Endothelial cell (in vitro differentiated cells): ENCODE measurements at regions not wholly inside any gene's neighbourhood (a gene's known extent, or its start where the extent isn't known, plus 50 kb on each side); places are given as distances from the start of the nearest gene placed in this dataset.

Experiments
- DNase-seq: peaks from one replicate; pipeline ENCODE4 v3.0.0; 2021; ENCODE audit warnings: low spot score
- H3K27ac Mint-ChIP-seq: one replicate; pipeline ENCODE4 v1.8.0; 2021; ENCODE audit warnings: mixed read lengths, inconsistent platforms; ENCODE audit not compliant: unreplicated experiment
- H3K27me3 Mint-ChIP-seq: one replicate; pipeline ENCODE4 v1.8.0; 2021; ENCODE audit warnings: mild to moderate bottlenecking, moderate library complexity, mixed read lengths, inconsistent platforms; ENCODE audit not compliant: unreplicated experiment
- H3K36me3 Mint-ChIP-seq: one replicate; pipeline ENCODE4 v1.8.0; 2021; ENCODE audit warnings: mild to moderate bottlenecking, low read depth, mixed read lengths, inconsistent platforms; ENCODE audit not compliant: unreplicated experiment
- H3K4me1 Mint-ChIP-seq: one replicate; pipeline ENCODE4 v1.8.0; 2021; ENCODE audit warnings: mild to moderate bottlenecking, mixed read lengths, inconsistent platforms; ENCODE audit not compliant: unreplicated experiment
- H3K4me3 Mint-ChIP-seq: one replicate; pipeline ENCODE4 v1.8.0; 2021; ENCODE audit warnings: mild to moderate bottlenecking, mixed read lengths, inconsistent platforms; ENCODE audit not compliant: unreplicated experiment
- H3K9me3 Mint-ChIP-seq: one replicate; pipeline ENCODE4 v1.8.0; 2021; ENCODE audit warnings: mixed read lengths, inconsistent platforms; ENCODE audit not compliant: unreplicated experiment
- TF ChIP-seq, protein P1 (sequence below): fragments of 200-600 bp; sonication (generic); IDR thresholded peaks from one replicate; pipeline ENCODE4 v1.5.0; 2021; ENCODE audit warnings: antibody characterized with exemption; ENCODE audit not compliant: unreplicated experiment

DNA sequence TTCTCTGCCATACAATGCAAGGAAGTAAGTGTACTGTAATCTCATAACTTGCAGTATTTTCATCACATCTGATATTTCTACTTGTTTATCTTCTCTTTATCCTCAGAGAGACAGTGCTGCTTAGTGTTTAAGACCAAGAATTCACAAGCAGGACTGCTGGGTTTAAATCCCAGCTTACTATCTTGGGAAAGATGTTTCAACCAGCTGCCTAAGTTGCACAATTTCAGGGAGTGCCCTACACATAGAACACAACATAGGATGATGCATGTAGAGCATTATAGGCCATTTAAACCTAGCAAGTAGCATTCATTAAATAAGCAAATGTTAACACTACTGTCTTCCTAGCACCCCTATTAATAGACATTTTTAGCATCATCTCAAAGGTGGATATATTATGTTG lies 205.2 kb upstream of the CEP162 start:
- Mint-ChIP-seq H3K27me3 (no peaks in the 10 kb centered on the region), H3K27ac (no peak overlapping the region), H3K36me3 (no peaks in the 10 kb centered on the region), H3K9me3 (no peaks in the 10 kb centered on the region), H3K4me3 (no peak overlapping the region), H3K4me1 (no peaks in the 10 kb centered on the region)
- DNase-seq = no peak
- TF ChIP-seq, protein P1, sequence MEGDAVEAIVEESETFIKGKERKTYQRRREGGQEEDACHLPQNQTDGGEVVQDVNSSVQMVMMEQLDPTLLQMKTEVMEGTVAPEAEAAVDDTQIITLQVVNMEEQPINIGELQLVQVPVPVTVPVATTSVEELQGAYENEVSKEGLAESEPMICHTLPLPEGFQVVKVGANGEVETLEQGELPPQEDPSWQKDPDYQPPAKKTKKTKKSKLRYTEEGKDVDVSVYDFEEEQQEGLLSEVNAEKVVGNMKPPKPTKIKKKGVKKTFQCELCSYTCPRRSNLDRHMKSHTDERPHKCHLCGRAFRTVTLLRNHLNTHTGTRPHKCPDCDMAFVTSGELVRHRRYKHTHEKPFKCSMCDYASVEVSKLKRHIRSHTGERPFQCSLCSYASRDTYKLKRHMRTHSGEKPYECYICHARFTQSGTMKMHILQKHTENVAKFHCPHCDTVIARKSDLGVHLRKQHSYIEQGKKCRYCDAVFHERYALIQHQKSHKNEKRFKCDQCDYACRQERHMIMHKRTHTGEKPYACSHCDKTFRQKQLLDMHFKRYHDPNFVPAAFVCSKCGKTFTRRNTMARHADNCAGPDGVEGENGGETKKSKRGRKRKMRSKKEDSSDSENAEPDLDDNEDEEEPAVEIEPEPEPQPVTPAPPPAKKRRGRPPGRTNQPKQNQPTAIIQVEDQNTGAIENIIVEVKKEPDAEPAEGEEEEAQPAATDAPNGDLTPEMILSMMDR = no peak

DNA sequence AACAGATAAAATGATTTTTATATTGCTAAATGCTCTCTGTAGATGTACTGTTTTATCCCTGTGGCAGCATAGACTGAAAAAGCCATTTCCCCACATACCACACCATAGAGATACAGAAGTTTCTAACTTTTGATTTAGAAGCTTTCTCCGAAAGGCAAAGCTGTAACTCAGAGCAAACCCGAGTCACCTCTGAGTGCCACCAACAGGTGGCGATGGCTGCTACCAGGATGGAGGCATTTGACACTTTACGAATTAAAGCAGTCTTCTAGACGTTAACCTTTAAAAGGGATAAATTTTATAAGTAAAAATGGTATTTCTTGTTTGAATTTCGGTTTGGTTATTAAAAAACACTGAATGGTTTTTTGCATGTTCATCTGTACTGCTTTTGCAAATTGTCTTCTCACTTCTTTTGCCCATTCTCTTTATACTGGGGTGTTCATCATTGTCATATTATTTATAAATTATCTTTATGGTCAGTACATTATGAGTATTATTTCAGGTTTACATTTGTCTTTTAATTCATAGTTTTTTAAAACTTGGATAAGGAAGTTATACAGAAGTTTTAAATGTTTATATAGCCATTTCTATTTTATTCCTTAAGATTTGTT lies 201.0 kb upstream of the CEP162 start:
- Mint-ChIP-seq H3K27ac (no peak overlapping the region), H3K4me1 (peaks cover 19% of the 10 kb centered on the region), H3K27me3 (no peaks in the 10 kb centered on the region), H3K9me3 (no peaks in the 10 kb centered on the region), H3K36me3 (no peaks in the 10 kb centered on the region), H3K4me3 (no peak overlapping the region)
- TF ChIP-seq, protein P1 = peak; percentile 87
- peak; percentile 63 for DNase-seq

DNA sequence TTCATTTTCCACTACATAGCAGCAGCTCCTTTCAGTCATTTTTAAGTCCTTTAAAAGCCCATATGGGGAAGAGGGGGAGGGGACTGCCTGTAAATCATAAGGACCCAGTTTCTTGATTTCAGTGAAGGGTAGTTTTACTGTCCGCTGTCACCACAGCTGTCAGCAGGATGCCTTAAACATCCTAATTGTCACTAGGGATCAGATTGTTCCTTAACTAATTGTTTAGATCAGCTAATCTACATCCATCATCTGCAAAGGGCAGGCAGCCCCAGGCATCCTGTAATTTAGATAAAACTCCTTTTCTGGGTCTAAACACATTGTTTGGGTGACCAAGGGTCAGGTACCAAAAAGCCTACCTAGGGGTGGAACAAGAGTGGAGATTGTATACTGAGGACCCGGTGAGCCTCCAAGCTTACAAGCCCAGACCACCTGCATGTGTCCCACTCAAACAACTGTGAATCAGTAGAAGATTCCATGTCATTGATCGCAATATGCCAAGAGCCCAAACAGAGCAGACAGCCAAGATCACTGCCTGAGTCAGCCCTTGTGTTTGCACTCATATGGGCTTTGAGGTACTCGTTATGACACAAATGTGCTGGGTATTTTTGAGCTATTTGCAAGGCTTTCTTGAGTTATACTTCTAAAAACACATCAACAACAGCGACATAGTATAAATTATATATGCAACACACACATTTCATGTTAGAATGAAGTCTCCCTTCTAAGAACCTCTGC lies 198.7 kb upstream of the CEP162 start:
- Mint-ChIP-seq H3K9me3 (no peaks in the 10 kb centered on the region), H3K4me1 (peaks cover 25% of the 10 kb centered on the region), H3K36me3 (no peaks in the 10 kb centered on the region), H3K27me3 (no peaks in the 10 kb centered on the region), H3K27ac (no peak overlapping the region), H3K4me3 (no peak overlapping the region)
- no peak for DNase-seq
- TF ChIP-seq, protein P1 = no peak

DNA sequence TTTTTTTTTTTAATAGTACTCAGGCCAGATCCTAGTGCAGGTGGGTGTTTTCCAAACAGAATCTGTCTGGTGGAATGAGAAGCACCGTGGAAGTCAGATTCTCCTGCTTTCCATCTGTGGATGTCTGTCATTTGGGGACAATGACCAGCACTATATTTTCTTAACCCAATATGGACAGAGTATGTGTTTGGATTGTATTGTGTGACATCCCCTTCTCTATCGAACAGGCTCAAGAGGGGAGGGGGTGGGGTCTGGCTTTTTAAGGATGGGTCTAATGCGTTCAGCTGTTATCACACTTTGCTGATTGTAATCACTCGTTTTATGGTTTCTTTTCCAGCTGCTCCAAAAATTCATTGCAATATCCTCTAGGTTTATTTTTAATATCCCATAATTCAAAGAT lies 197.5 kb upstream of the CEP162 start:
- Mint-ChIP-seq H3K4me1 (peaks cover 25% of the 10 kb centered on the region), H3K9me3 (no peaks in the 10 kb centered on the region), H3K36me3 (no peaks in the 10 kb centered on the region), H3K27me3 (no peaks in the 10 kb centered on the region), H3K27ac (no peak overlapping the region), H3K4me3 (no peak overlapping the region)
- DNase-seq = no peak
- TF ChIP-seq, protein P1 = no peak

DNA sequence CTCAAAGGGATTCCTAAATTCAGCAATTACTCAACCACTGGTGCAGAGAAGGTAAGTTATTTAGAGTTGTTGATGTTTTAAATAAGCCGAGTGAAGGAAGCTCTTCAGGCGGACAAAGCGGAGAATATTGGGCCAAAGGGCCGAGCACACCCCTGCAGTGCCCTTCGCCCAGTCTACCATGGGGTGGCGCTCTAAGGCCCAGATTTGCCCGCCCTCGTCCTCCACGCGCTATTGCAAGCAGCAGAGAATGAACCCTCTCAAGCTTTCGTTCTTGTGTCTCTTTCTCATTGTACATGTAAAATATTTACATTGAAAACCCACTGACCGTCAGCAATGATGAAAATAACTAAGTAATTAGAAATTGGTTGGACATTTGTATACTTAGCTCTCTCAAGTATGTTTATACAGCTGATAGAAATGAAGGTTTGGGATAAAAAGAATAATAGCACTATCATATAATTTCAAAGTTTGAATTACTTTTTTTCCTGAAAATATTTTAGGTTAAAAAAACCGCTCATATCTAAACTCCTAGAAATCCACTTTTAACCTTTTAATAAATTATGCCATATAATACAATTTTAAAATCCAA lies 195.0 kb upstream of the CEP162 start:
- Mint-ChIP-seq H3K4me1 (peaks cover 24% of the 10 kb centered on the region), H3K27ac (no peak overlapping the region), H3K9me3 (no peaks in the 10 kb centered on the region), H3K4me3 (no peak overlapping the region), H3K36me3 (no peaks in the 10 kb centered on the region), H3K27me3 (no peaks in the 10 kb centered on the region)
- peak; percentile 91 for DNase-seq
- TF ChIP-seq, protein P1 = peak; percentile 84
